Nephron progenitor cell (in vitro differentiated cells): ENCODE measurements at regions not wholly inside any gene's neighbourhood (a gene's known extent, or its start where the extent isn't known, plus 50 kb on each side); places are given as distances from the start of the nearest gene placed in this dataset.

Source experiments
- DNase-seq: peaks from one replicate; pipeline ENCODE4 v3.0.0; 2021
- H3K27ac Mint-ChIP-seq: 2 replicates; pipeline ENCODE4 v1.8.0; 2021; ENCODE audit warnings: mild to moderate bottlenecking, moderate library complexity, mixed read lengths
- H3K27me3 Mint-ChIP-seq: 2 replicates; pipeline ENCODE4 v1.8.0; 2021; ENCODE audit warnings: mild to moderate bottlenecking, low read depth, mixed read lengths; ENCODE audit not compliant: poor library complexity
- H3K36me3 Mint-ChIP-seq: 2 replicates; pipeline ENCODE4 v1.8.0; 2021; ENCODE audit warnings: low read depth, mixed read lengths
- H3K4me1 Mint-ChIP-seq: 2 replicates; pipeline ENCODE4 v1.8.0; 2021; ENCODE audit warnings: mixed read lengths
- H3K4me3 Mint-ChIP-seq: 2 replicates; pipeline ENCODE4 v1.8.0; 2021; ENCODE audit warnings: mild to moderate bottlenecking, moderate library complexity, mixed read lengths
- H3K9me3 Mint-ChIP-seq: 2 replicates; pipeline ENCODE4 v1.8.0; 2021; ENCODE audit warnings: mild to moderate bottlenecking, moderate library complexity, mixed read lengths
- TF ChIP-seq, protein P1 (sequence below): fragments of 200-600 bp; sonication (generic); IDR thresholded peaks from 2 replicates; pipeline ENCODE4 v1.5.0; 2021; ENCODE audit warnings: antibody characterized with exemption

DNA sequence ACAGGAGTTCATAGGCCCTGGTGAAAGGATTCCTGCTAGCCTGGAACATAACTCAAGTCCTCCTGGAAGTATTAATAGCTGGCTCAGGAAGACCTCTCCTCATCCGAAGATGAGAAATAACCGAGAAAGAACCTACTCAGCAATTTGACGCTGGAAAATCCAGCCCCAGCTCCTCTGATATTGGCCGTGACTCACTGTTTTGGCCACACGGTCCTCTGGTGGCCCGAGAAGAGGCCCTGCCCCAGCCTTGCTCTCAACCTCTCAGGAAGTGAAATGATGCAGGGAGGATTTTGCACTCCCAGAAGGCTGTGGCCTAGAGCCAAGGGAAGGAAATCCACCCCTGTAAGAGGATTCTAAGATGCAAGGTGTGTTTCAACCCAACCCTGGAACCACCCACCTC, 121.6 kb downstream of the MTPAP start:
- H3K36me3 Mint-ChIP-seq: no peaks in the 10 kb centered on the region

DNA sequence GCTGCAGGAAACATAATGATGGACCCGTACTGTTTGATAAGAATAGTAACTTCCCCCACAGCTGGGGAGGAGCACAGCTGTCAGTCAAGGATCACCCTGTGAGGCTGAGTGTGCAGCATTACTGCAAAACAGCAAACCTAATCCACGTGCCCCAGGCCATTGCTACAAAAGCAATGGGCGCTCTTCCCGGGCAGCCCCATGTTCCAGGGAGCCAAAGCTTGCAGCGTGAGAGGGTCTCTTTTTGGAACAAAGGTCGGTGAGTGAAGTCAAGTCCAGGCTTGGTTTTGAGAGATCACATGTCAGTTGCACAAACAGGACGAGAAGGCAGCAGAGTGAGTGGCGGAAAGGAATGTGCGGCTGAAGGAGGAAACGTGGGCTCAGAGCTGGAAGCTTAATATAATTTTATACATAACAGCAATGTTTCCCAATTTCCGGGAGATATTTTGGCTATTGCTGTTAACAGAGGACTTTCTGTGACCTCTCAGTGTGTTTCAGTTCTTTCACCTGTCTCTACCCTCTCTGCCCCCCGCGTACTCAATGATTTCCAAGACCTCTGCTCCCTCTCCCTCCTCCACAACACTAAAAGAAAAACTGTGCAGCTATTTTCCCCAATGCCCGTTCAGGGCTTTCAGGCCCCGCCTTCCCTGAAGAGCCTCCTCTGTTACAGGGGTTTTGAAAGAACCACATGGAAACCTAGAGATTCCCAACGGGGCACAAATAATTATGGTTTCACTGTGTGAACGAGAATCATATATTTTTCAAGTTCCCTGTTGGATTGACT, 128.9 kb downstream of the MTPAP start:
- Mint-ChIP-seq H3K36me3 (peaks cover 4% of the 10 kb centered on the region), H3K4me1 (peaks cover 58% of the 10 kb centered on the region), H3K27ac (peak overlapping the region; percentile 80), H3K4me3 (peak overlapping the region; percentile 41), H3K27me3 (peaks cover 6% of the 10 kb centered on the region), H3K9me3 (peaks cover 21% of the 10 kb centered on the region)
- TF ChIP-seq, protein P1, sequence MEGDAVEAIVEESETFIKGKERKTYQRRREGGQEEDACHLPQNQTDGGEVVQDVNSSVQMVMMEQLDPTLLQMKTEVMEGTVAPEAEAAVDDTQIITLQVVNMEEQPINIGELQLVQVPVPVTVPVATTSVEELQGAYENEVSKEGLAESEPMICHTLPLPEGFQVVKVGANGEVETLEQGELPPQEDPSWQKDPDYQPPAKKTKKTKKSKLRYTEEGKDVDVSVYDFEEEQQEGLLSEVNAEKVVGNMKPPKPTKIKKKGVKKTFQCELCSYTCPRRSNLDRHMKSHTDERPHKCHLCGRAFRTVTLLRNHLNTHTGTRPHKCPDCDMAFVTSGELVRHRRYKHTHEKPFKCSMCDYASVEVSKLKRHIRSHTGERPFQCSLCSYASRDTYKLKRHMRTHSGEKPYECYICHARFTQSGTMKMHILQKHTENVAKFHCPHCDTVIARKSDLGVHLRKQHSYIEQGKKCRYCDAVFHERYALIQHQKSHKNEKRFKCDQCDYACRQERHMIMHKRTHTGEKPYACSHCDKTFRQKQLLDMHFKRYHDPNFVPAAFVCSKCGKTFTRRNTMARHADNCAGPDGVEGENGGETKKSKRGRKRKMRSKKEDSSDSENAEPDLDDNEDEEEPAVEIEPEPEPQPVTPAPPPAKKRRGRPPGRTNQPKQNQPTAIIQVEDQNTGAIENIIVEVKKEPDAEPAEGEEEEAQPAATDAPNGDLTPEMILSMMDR: no peak
- DNase-seq: peak; percentile 12

More for the DNA sequence above, 121.6 kb downstream of the MTPAP start:
- DNase-seq: no peak
- Mint-ChIP-seq H3K9me3 (peaks cover 7% of the 10 kb centered on the region), H3K4me3 (no peak overlapping the region), H3K27ac (no peak overlapping the region), H3K27me3 (peaks cover 10% of the 10 kb centered on the region), H3K4me1 (peaks cover 21% of the 10 kb centered on the region)
- TF ChIP-seq, protein P1: no peak

DNA sequence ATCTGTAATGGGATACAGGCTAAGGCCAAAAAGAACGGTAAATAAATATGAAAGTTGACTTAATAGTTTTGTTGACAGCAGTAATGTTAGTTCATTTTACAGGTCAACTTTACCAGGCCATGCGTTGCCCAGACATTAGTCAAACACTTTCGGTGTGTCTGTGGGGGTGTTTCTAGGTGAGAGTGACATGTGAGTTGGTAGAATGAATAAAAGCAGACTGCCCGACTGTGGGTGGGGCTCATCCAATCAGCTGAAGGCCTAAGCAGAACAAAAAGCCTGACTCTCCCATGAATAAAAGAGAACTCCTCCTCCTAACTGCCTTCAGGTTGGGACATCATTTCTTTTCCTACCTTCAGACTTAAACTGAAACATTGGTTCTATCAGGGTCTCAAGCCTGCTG, 132.3 kb downstream of the MTPAP start:
- peaks cover 57% of the 10 kb centered on the region for H3K4me1 Mint-ChIP-seq
- H3K27me3 Mint-ChIP-seq: peaks cover 12% of the 10 kb centered on the region
- H3K36me3 Mint-ChIP-seq: peaks cover 4% of the 10 kb centered on the region
- H3K4me3 Mint-ChIP-seq: no peak overlapping the region
- TF ChIP-seq, protein P1: no peak
- DNase-seq: no peak
- peak overlapping the region; percentile 75 for H3K27ac Mint-ChIP-seq
- peaks cover 17% of the 10 kb centered on the region for H3K9me3 Mint-ChIP-seq

DNA sequence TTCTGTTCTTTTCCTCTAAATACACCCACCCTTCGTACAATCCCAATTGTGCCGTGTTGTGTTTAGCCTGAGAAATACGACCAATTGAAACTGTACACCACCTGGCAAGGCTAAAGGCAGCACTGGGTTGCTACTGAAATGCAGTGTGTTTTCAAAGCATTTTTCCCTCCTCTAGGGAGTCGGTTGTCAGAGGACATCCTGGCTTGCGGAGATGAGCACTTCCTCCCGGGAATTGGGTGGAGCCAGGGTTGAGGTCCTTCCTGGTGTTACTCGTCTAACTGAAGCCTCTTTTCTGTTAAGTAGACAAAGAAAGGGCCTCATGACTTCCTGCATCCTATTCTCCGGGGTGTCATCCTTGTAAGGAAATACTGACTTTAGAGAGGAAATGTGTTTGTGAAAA, 133.5 kb downstream of the MTPAP start:
- TF ChIP-seq, protein P1: no peak
- Mint-ChIP-seq H3K36me3 (peaks cover 4% of the 10 kb centered on the region), H3K4me3 (peak overlapping the region; percentile 13), H3K4me1 (peaks cover 48% of the 10 kb centered on the region), H3K27me3 (peaks cover 12% of the 10 kb centered on the region), H3K9me3 (peaks cover 17% of the 10 kb centered on the region), H3K27ac (peak overlapping the region; percentile 94)
- DNase-seq: peak; percentile 18

DNA sequence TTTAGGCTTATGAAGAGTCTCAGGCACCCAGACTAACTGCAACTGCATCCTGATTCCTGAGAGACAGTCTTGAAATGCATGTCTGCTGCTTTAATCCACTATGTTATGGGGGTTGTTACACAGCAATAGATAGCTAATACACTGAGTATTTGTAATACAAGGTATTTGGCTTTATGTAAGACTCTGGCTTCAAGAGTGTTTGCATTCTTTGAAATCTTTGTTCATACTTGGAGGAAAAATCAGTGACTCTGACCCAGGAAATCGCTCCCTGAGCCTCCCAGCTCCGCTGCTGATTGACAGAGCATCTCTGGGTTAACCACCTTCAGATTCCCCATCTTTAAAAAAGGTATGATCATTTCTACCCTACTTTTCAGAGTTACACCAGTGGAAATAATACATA, 133.9 kb downstream of the MTPAP start:
- no peak for DNase-seq
- Mint-ChIP-seq H3K27ac (peak overlapping the region; percentile 94), H3K4me1 (peaks cover 43% of the 10 kb centered on the region), H3K36me3 (peaks cover 4% of the 10 kb centered on the region), H3K27me3 (peaks cover 12% of the 10 kb centered on the region), H3K9me3 (peaks cover 17% of the 10 kb centered on the region), H3K4me3 (no peak overlapping the region)
- TF ChIP-seq, protein P1: no peak

DNA sequence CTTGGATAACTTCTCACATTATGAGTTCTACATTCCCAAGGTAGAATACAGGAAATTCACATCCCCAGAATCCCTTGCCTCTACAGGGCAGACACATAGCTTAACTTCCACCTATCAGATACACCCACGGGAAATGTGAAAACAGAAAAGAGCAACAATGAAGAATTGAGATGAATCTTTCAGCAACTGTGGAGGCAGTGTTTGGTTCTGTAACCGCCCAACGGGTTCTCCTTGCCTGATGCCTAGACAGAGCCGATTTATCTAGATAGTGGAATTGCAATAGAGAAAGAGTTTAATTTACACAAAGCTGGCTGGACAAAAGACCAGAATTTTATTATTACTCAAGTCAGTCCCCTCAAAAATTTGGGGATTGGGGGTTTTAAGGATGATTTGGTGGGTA, 138.8 kb downstream of the MTPAP start:
- Mint-ChIP-seq H3K9me3 (peaks cover 1% of the 10 kb centered on the region), H3K4me3 (no peak overlapping the region), H3K27me3 (peaks cover 10% of the 10 kb centered on the region), H3K36me3 (no peaks in the 10 kb centered on the region), H3K4me1 (peaks cover 21% of the 10 kb centered on the region), H3K27ac (no peak overlapping the region)
- DNase-seq: no peak
- TF ChIP-seq, protein P1: no peak
